HFF-Myc (cell line): ENCODE measurements at regions not wholly inside any gene's neighbourhood (a gene's known extent, or its start where the extent isn't known, plus 50 kb on each side); places are given as distances from the start of the nearest gene placed in this dataset.

Experiments used
- DNase-seq: peaks from one replicate; pipeline ENCODE4 v3.0.0-alpha.2; 2011; ENCODE audit warnings: low read depth; ENCODE audit errors: extremely low read depth
- H3K4me3 ChIP-seq: replicated peaks from 2 replicates; pipeline ENCODE4 v1.5.1; 2011; ENCODE audit warnings: low read depth, mild to moderate bottlenecking, control low read depth, low read length
- CTCF ChIP-seq: IDR thresholded peaks from 2 replicates; pipeline ENCODE4 v1.5.1; 2012; ENCODE audit warnings: mild to moderate bottlenecking, low read depth, low read length, control low read depth; ENCODE audit errors: missing control alignments

DNA sequence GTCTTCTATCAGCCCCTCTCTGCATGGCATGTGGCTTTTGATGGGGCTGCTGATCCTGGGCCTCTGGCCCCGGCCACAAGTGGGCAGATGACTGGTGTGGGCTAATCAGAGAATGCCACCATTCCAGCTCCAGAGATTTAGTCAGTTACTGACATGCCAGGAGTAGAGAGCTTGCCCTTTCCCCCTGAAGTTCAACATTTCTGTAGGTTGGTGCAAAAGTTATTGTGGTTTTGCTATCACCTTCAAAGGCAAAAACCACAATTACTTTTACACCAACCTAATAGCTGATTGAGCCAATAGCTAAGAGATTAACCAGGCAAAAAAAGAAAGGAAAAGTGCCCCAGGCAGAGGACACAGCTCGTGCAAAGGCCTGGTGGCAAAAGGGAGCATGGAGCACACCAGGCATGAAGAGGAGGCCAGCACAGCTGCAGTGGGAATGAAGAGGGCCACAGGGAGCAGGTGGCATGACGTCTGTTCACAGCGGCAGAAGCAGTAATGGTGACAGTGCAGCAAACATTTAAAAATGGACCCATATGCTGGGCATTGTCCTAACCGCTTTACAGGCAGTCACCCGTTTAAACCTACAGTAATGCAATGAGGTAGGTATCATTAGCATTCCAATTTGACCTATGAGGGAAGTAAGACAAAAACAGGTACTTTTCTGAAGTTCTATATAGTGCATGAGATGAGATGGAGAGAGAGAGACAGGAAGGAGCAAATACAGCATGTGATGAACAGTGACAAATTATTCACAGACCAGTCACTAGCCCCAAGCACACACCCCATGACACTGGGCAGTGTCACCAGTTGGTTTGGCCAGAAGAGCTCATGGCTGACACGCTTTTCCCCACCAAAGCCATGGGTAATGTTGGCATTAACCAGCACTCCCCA is 373.0 kb upstream of the PROK2 start:
- no peak for DNase-seq

DNA sequence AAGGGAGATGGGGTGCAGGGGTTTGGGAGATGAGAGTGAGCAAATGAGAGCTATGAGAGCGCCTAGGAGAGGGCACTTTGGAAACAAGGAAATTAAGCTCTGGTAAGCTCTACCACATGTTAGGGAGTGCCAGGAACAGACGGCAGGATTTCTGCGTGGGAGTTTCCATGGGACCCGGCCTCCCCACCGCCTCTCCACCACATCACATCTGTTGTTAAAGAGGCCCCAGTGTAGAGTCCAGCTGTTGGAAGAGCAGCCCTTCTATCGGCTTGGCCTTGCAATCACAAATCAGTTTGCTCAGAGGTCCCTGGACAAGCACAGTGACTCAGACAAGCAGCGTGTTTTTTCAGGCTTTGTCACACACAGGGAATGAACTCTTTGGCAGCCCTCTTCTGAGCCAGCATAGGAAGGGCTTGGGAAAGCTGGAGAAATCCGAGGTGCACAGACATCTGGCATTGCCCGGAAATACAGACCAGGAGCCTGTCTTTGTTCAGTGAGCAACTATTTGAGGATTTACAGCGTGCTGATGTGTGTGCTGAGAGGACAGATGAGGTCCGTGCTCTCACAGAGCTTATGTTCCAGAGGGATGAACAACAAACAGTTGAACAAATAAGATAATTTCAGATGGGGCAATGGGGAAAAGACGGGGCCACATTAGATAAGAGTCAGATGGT is 370.6 kb upstream of the PROK2 start:
- H3K4me3 ChIP-seq = no peak overlapping the region
- no peak for TF ChIP-seq CTCF
- DNase-seq = peak; percentile 99

More for the DNA sequence above, 373.0 kb upstream of the PROK2 start:
- no peak for TF ChIP-seq CTCF
- no peak overlapping the region for H3K4me3 ChIP-seq

DNA sequence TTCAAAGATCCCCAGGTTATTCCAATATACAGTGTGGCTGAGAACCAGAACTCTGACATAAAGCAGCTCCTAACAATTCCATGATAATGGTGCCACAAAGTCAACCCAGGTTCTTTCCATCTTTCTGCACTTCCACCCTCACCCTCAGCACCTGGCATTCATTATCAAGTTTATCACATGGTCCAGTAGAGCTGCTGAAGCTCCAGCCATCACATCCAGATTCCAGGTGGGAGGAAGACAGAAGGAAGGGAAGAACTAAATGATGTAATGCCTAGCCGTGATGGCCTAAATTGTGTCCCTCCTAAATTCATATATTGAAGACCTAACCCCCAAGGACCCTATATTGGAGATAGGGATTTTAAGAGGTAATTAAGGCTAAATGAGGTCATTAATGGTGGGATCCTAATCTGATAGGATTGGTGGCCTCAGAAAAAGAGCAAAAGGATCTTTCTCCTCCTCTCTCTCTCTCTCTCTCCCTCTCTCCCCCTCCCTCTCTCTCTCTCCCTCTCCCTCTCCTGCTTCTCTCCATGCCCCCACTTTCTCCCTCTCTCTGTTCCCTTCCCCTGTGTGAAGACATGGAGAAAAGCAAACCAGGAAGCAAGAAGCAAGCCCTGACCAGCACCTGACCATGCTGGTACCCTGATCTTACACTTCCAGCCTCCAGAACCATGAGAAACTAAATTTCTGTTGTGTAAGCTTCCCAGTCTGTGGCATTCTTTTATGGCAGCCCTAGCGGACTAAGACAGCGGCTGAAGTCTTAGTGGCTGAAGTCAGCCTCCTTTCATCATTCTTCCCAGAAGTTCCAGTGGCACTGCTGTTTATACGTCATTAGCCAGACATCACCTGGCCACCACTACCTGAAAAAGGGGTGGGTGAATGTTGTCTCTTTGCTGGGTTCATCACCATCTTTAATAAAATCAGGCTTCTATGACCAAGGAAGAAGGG is 369.7 kb upstream of the PROK2 start:
- TF ChIP-seq CTCF = no peak
- no peak for DNase-seq
- no peak overlapping the region for H3K4me3 ChIP-seq

DNA sequence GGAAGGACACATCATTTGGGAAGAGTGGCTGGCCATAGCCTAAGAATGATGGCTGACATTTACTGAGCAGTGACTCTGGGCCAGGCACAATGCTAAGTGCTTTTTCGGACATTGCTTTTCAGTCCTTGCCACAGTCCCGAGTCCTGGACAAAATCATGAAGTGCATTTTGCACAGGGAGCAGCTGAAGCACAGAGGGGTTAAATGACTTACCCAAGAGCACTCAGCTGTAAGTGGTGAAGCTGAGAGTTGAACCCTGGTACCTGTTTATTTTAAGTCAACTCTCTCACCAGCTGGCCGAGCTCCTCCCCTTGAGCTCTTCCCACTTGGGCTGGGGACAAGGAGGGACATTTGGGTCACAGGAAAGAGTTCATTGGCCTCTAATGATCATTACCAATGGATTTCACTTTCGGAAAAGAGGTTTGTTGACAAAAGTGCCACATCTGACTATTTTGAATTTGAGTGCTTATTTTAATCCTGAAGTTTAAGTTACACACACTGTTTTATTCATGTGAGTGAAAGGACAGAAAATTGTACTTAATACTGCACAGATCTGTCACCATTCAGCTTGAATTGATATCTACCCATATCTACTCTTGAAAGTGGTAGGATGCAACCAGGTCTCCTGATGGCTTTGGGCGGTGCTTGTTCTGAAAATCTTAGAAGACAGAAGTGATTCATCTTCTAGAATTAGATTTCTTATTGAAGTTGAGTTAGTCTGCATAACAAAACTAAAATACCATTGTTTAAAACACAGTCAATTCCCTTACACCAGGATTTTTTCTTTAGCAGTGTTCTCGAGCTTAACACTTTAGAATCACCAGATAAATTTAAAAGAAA is 368.7 kb upstream of the PROK2 start:
- H3K4me3 ChIP-seq = peak overlapping the region; percentile 43
- TF ChIP-seq CTCF = no peak
- no peak for DNase-seq

- TF ChIP-seq CTCF = no peak
- H3K4me3 ChIP-seq = peak overlapping the region; percentile 43
- DNase-seq = peak; percentile 84
Measured at GRCh38 chr3:72152551-72153476, 367.9 kb upstream of the PROK2 start.
